HEK293 (cell line): ENCODE measurements at regions not wholly inside any gene's neighbourhood (a gene's known extent, or its start where the extent isn't known, plus 50 kb on each side); places are given as distances from the start of the nearest gene placed in this dataset.

Experiments
- CTCF ChIA-PET: fragments of 350-600 bp; formaldehyde crosslinking; extraction: SDS; loops from one replicate; lab custom pipeline; 2021; ENCODE audit warnings: antibody characterized with exemption; lab: Yijun Ruan, JAX
- POLR2A ChIA-PET: fragments of 300-600 bp; formaldehyde crosslinking; extraction: SDS; loops from one replicate; lab custom pipeline; 2020; ENCODE audit warnings: antibody characterized with exemption, inconsistent platforms; lab: Yijun Ruan, JAX
- H3K27ac ChIP-seq: fragments of 200-500 bp; sonication (Bioruptor generic); 2 replicates; pipeline ENCODE4 v1.5.1; 2014; ENCODE audit warnings: low read depth, low read length, control low read depth, inconsistent platforms; ENCODE audit errors: extremely low read depth
- H3K36me3 ChIP-seq, 2 experiments: fragments of 200-500 bp in 1 of 2; sonication (Bioruptor generic) in 1 of 2; 1 replicate in 1 of 2; 2 replicates in 1 of 2; pipeline ENCODE4 v1.5.1; 2014 to 2017; ENCODE audit warnings: inconsistent platforms in 2 of 2, low read length in 2 of 2; ENCODE audit not compliant: control insufficient read depth in 2 of 2, insufficient read depth in 1 of 2
- H3K4me1 ChIP-seq: fragments of 200-500 bp; sonication (Bioruptor generic); 2 replicates; pipeline ENCODE4 v1.5.1; 2014; ENCODE audit warnings: mild to moderate bottlenecking, low read length, inconsistent platforms; ENCODE audit not compliant: control insufficient read depth, insufficient read depth
- H3K4me3 ChIP-seq: 2 replicates; pipeline ENCODE4 v1.5.1; 2011; ENCODE audit warnings: low read depth, mild to moderate bottlenecking, control low read depth, low read length, moderate library complexity
- H3K9me3 ChIP-seq: fragments of 200-500 bp; sonication (Bioruptor generic); 2 replicates; pipeline ENCODE4 v1.5.1; 2014; ENCODE audit warnings: low read depth, low read length, inconsistent platforms; ENCODE audit not compliant: control insufficient read depth, insufficient read depth
- GLI2 ChIP-seq: fragments of 450-650 bp; formaldehyde crosslinking; IDR thresholded peaks from 2 replicates; pipeline ENCODE4; 2017; ENCODE audit warnings: missing biosample characterization, missing genetic modification characterization, low read depth, borderline replicate concordance
- HIC1 ChIP-seq: fragments of 450-650 bp; formaldehyde crosslinking; IDR thresholded peaks from 2 replicates; pipeline ENCODE4 v1.5.1; 2016; ENCODE audit warnings: missing biosample characterization, missing genetic modification characterization
- PRDM6 ChIP-seq: fragments of 450-650 bp; formaldehyde crosslinking; IDR thresholded peaks from 2 replicates; pipeline ENCODE4 v1.5.1; 2017; ENCODE audit warnings: missing biosample characterization, missing genetic modification characterization
- SCRT1 ChIP-seq: fragments of 450-650 bp; formaldehyde crosslinking; IDR thresholded peaks from 2 replicates; pipeline ENCODE4 v1.5.1; 2016; ENCODE audit warnings: missing biosample characterization, missing genetic modification characterization, borderline replicate concordance
- SCRT2 ChIP-seq: fragments of 450-650 bp; formaldehyde crosslinking; IDR thresholded peaks from 2 replicates; pipeline ENCODE4 v1.5.1; 2016; ENCODE audit warnings: missing biosample characterization, missing genetic modification characterization
- ZNF311 ChIP-seq: fragments of 450-650 bp; formaldehyde crosslinking; IDR thresholded peaks from 2 replicates; pipeline ENCODE4 v1.5.1; 2017; ENCODE audit warnings: missing biosample characterization, missing genetic modification characterization, borderline replicate concordance
- ZNF362 ChIP-seq: fragments of 450-650 bp; formaldehyde crosslinking; IDR thresholded peaks from 2 replicates; pipeline ENCODE4 v1.5.1; 2016; ENCODE audit warnings: missing biosample characterization, missing genetic modification characterization
- ZNF530 ChIP-seq: fragments of 450-650 bp; formaldehyde crosslinking; IDR thresholded peaks from 2 replicates; pipeline ENCODE4 v1.5.1; 2016; ENCODE audit warnings: low read depth, missing biosample characterization, missing genetic modification characterization
- ZSCAN23 ChIP-seq: fragments of 450-650 bp; formaldehyde crosslinking; IDR thresholded peaks from 2 replicates; pipeline ENCODE4 v1.5.1; 2016; ENCODE audit warnings: missing biosample characterization, missing genetic modification characterization
- TF ChIP-seq, protein P1 (sequence below): fragments of 450-650 bp; formaldehyde crosslinking; IDR thresholded peaks from 2 replicates; pipeline ENCODE4 v1.5.1; 2016; ENCODE audit warnings: missing biosample characterization, missing genetic modification characterization
- TF ChIP-seq, protein P2 (sequence below): fragments of 450-650 bp; formaldehyde crosslinking; IDR thresholded peaks from 2 replicates; pipeline ENCODE4 v1.5.1; 2016; ENCODE audit warnings: missing biosample characterization, missing genetic modification characterization

DNA sequence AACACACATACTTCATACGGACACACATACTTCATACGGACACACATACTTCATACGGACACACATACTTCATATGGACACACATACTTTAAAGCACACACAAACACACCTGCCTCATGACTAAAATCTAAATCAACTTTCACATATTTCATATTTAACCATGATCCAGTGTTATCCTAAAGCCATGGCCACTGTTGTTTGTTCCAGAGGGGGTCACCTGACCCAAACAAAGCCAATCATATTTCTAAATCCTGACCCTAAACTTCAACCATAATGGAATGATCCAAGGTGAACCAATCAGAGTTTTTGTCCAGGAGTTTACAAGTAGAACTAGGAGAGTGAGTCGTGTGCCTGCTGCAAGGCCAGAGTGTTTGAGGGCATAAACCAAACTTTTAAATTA lies 97.2 kb upstream of the KIT start:
- no peak for TF ChIP-seq GLI2 (tag by site-specific recombination)
- no peak for TF ChIP-seq ZNF362
- TF ChIP-seq, protein P1, sequence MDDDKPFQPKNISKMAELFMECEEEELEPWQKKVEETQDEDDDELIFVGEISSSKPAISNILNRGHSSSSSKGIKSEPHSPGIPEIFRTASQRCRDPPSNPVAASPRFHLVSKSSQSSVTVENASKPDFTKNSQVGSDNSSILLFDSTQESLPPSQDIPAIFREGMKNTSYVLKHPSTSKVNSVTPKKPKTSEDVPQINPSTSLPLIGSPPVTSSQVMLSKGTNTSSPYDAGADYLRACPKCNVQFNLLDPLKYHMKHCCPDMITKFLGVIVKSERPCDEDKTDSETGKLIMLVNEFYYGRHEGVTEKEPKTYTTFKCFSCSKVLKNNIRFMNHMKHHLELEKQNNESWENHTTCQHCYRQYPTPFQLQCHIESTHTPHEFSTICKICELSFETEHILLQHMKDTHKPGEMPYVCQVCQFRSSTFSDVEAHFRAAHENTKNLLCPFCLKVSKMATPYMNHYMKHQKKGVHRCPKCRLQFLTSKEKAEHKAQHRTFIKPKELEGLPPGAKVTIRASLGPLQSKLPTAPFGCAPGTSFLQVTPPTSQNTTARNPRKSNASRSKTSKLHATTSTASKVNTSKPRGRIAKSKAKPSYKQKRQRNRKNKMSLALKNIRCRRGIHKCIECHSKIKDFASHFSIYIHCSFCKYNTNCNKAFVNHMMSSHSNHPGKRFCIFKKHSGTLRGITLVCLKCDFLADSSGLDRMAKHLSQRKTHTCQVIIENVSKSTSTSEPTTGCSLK (tag by site-specific recombination) = no peak
- TF ChIP-seq ZNF311 (tag by site-specific recombination) = no peak
- no peak for TF ChIP-seq PRDM6 (tag by site-specific recombination)
- no peak for TF ChIP-seq ZNF530
- CTCF ChIA-PET = no interaction called here
- POLR2A ChIA-PET = no interaction called here
- H3K36me3 ChIP-seq = no peaks in the 10 kb centered on the region
- no peaks in the 10 kb centered on the region for H3K9me3 ChIP-seq
- H3K4me3 ChIP-seq = no peak overlapping the region
- no peak overlapping the region for H3K27ac ChIP-seq
- no peaks in the 10 kb centered on the region for H3K4me1 ChIP-seq

GRCh38 chr4:54561940-54562339 lies 95.8 kb upstream of the KIT start:
- ChIA-PET CTCF (no interaction called here), POLR2A (no interaction called here)
- Histone ChIP-seq H3K4me1 (no peaks in the 10 kb centered on the region), H3K27ac (no peak overlapping the region), H3K36me3 (no peaks in the 10 kb centered on the region), H3K4me3 (no peak overlapping the region), H3K9me3 (no peaks in the 10 kb centered on the region)
- TF ChIP-seq SCRT1 (tag by site-specific recombination) = peak; percentile 88
- no peak for TF ChIP-seq HIC1 (tag by site-specific recombination)
- TF ChIP-seq SCRT2 (tag by site-specific recombination) = peak; percentile 86

DNA sequence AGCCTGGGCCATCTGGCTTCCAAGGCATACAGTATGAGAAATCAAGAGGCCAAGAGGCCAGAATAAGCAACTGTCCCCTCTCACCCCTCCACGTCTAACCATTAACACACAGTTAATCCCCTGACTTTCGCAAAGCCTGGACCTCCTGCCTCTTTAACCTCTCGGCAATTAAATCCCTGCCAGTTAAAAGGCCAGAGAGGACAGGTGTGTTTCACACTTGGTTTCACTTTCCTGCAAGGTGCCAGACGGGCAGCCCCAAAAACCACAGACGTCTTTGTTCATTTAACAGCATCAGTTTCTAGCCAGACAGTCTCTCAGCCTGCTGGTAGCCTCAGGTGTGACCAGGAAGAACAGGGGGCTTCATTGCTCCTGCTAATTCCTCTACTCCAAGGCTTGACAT lies 91.1 kb upstream of the KIT start:
- no peaks in the 10 kb centered on the region for H3K4me1 ChIP-seq
- H3K27ac ChIP-seq = no peak overlapping the region
- no peak overlapping the region for H3K4me3 ChIP-seq
- CTCF ChIA-PET = no interaction called here
- no peaks in the 10 kb centered on the region for H3K36me3 ChIP-seq
- H3K9me3 ChIP-seq = no peaks in the 10 kb centered on the region
- POLR2A ChIA-PET = no interaction called here
- no peak for TF ChIP-seq ZSCAN23
- TF ChIP-seq, protein P2, sequence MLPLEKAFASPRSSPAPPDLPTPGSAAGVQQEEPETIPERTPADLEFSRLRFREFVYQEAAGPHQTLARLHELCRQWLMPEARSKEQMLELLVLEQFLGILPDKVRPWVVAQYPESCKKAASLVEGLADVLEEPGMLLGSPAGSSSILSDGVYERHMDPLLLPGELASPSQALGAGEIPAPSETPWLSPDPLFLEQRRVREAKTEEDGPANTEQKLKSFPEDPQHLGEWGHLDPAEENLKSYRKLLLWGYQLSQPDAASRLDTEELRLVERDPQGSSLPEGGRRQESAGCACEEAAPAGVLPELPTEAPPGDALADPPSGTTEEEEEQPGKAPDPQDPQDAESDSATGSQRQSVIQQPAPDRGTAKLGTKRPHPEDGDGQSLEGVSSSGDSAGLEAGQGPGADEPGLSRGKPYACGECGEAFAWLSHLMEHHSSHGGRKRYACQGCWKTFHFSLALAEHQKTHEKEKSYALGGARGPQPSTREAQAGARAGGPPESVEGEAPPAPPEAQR (tag by site-specific recombination) = no peak
